ENCODE measurements at regions not wholly inside any gene's neighbourhood (a gene's known extent, or its start where the extent isn't known, plus 50 kb on each side); places are given as distances from the start of the nearest gene placed in this dataset.

GRCh38 chr13:44014501-44014900 is 134.8 kb downstream of the LACC1 start:
- TF ChIP-seq CTCF (IDR thresholded peaks at IDR 0.05): no peak
- no peak for TF ChIP-seq POLR2AphosphoS5 (IDR thresholded peaks at IDR 0.05)

Measured in suprapubic skin (tissue), 3 donors.